SU-DHL-6 (cell line): ENCODE measurements at regions not wholly inside any gene's neighbourhood (a gene's known extent, or its start where the extent isn't known, plus 50 kb on each side); places are given as distances from the start of the nearest gene placed in this dataset.

Source experiments
- H2AFZ ChIP-seq: fragments of 200-600 bp; sonication (generic); 2 replicates; pipeline ENCODE4 v1.6.1; 2014; ENCODE audit warnings: low read depth, mild to moderate bottlenecking, moderate library complexity, mixed read lengths, antibody characterized with exemption, low read length; ENCODE audit not compliant: severe bottlenecking
- H3F3A ChIP-seq: fragments of 200-600 bp; shearing (Covaris generic); 2 replicates; pipeline ENCODE4 v1.6.0; 2016; ENCODE audit warnings: antibody characterized with exemption, mild to moderate bottlenecking; ENCODE audit not compliant: insufficient read depth
- H3K27ac ChIP-seq: fragments of 200-600 bp; sonication (generic); 2 replicates; pipeline ENCODE4 v1.5.1; 2016; ENCODE audit warnings: low read depth, mild to moderate bottlenecking, low read length, moderate library complexity, mixed read lengths
- H3K27me3 ChIP-seq: fragments of 200-600 bp; sonication (generic), shearing (Covaris generic); 2 replicates; pipeline ENCODE4 v1.6.0; 2014; ENCODE audit warnings: mild to moderate bottlenecking, low read length
- H3K36me3 ChIP-seq: fragments of 200-600 bp; sonication (generic); 2 replicates; pipeline ENCODE4 v1.6.1; 2014; ENCODE audit warnings: mild to moderate bottlenecking, low read length, mixed read lengths
- H3K4me2 ChIP-seq: fragments of 300-600, 200-600 bp; shearing (Covaris generic), sonication (generic); 2 replicates; pipeline ENCODE4 v1.6.0; 2014; ENCODE audit warnings: low read length, low read depth, mild to moderate bottlenecking; ENCODE audit not compliant: poor library complexity, severe bottlenecking
- H3K4me3 ChIP-seq: fragments of 200-600 bp; sonication (generic); 2 replicates; pipeline ENCODE4 v1.5.1; 2014; ENCODE audit warnings: antibody characterized with exemption, low read length, mild to moderate bottlenecking, mixed read lengths; ENCODE audit not compliant: insufficient read depth, poor library complexity, severe bottlenecking
- H3K79me2 ChIP-seq: fragments of 200-600 bp; sonication (generic); 2 replicates; pipeline ENCODE4 v1.6.1; 2014; ENCODE audit warnings: mild to moderate bottlenecking, low read length, moderate library complexity; ENCODE audit not compliant: insufficient read depth
- H3K9ac ChIP-seq: fragments of 200-600 bp; sonication (generic); 2 replicates; pipeline ENCODE4 v1.7.0; 2014; ENCODE audit warnings: mild to moderate bottlenecking, low read length
- H3K9me2 ChIP-seq: fragments of 200-600 bp; sonication (generic); replicated peaks from 2 replicates; pipeline ENCODE4 v1.6.1; 2014; ENCODE audit warnings: low read length; ENCODE audit not compliant: insufficient read depth
- H3K9me3 ChIP-seq: fragments of 200-600 bp; sonication (generic); 2 replicates; pipeline ENCODE4 v1.6.1; 2014; ENCODE audit warnings: low read length, mixed read lengths; ENCODE audit not compliant: insufficient read depth
- H4K20me1 ChIP-seq: fragments of 200-600 bp; sonication (generic); 2 replicates; pipeline ENCODE4 v1.6.1; 2014; ENCODE audit warnings: low read depth, mild to moderate bottlenecking, antibody characterized with exemption, low read length, moderate library complexity, mixed read lengths
- CTCF ChIP-seq: fragments of 200-600 bp; sonication (generic); IDR thresholded peaks from one replicate; pipeline ENCODE4 v1.5.1; 2017; ENCODE audit warnings: antibody characterized with exemption, mild to moderate bottlenecking, low read length, moderate library complexity; ENCODE audit not compliant: insufficient read depth, poor library complexity, severe bottlenecking
- EZH2phosphoT487 ChIP-seq: fragments of 200-600 bp; sonication (generic), shearing (Covaris generic); conservative IDR thresholded peaks from 2 replicates; pipeline ENCODE4 v1.6.1; 2018; ENCODE audit warnings: mild to moderate bottlenecking, antibody characterized with exemption, low read length, moderate library complexity, mixed read lengths

DNA sequence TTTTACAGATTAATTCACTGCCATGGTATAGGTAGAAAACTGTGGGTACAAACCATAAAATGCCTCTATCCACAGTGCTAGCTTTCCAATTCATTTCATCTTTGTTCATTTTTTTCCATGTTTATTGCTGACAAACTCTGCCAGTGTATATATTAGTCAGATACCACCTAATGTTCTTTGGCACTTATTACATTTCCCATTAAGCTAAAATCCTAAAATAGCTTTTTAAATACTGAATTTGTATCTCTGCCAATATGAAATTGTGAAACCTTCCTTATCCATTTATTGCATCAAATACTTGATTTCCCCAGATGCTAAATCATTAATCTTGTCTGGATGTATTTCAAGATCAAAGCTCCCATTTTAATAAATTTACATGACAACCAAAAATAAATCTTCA lies 150.1 kb upstream of the FSCB start:
- Histone ChIP-seq H3K36me3 (no peaks in the 10 kb centered on the region), H4K20me1 (no peaks in the 10 kb centered on the region), H3K79me2 (no peaks in the 10 kb centered on the region), H3K4me2 (no peak overlapping the region), H2AFZ (no peak overlapping the region), H3K9ac (no peak overlapping the region), H3K4me3 (no peak overlapping the region), H3K27ac (no peak overlapping the region), H3K9me3 (no peaks in the 10 kb centered on the region), H3K9me2 (no peaks in the 10 kb centered on the region), H3K27me3 (no peaks in the 10 kb centered on the region), H3F3A (no peaks in the 10 kb centered on the region)
- TF ChIP-seq CTCF (no peak), EZH2phosphoT487 (no peak)

DNA sequence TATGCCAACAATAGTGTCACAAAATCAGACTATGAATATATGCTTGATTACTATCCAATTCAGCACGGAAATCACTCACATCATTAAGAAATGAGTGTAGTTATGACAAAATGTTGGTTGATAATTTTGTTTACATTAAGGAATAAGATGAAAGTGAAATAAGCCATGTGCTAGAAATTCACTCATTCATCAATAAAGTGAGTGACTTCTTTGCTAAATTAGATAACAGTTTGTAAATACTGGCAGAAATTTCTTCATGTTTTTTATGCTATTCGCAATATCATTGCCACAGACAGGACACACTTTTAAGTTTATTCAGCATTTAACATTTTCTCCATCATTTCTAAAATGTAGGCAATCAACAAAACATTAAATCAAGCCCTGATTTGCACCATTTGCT lies 147.5 kb upstream of the FSCB start:
- Histone ChIP-seq H3K36me3 (no peaks in the 10 kb centered on the region), H3K9ac (no peak overlapping the region), H3K9me2 (no peaks in the 10 kb centered on the region), H3K27me3 (no peaks in the 10 kb centered on the region), H2AFZ (no peak overlapping the region), H3K4me2 (no peak overlapping the region), H3K79me2 (no peaks in the 10 kb centered on the region), H3K9me3 (no peaks in the 10 kb centered on the region), H3F3A (no peaks in the 10 kb centered on the region), H3K4me3 (no peak overlapping the region), H3K27ac (no peak overlapping the region), H4K20me1 (no peaks in the 10 kb centered on the region)
- TF ChIP-seq EZH2phosphoT487 = no peak
- no peak for TF ChIP-seq CTCF

- H3K9ac ChIP-seq = no peak overlapping the region
- no peaks in the 10 kb centered on the region for H3K79me2 ChIP-seq
- H3K9me3 ChIP-seq = no peaks in the 10 kb centered on the region
- no peak overlapping the region for H3K27ac ChIP-seq
- H3K4me3 ChIP-seq = no peak overlapping the region
- TF ChIP-seq CTCF = no peak
- no peak for TF ChIP-seq EZH2phosphoT487
- no peak overlapping the region for H2AFZ ChIP-seq
- no peaks in the 10 kb centered on the region for H4K20me1 ChIP-seq
- no peaks in the 10 kb centered on the region for H3K9me2 ChIP-seq
- H3K36me3 ChIP-seq = no peaks in the 10 kb centered on the region
- no peaks in the 10 kb centered on the region for H3K27me3 ChIP-seq
- no peaks in the 10 kb centered on the region for H3F3A ChIP-seq
- H3K4me2 ChIP-seq = no peak overlapping the region
Observed at GRCh38 chr14:44653641-44654040, 146.6 kb upstream of the FSCB start.

- Histone ChIP-seq H3F3A (no peaks in the 10 kb centered on the region), H3K4me2 (no peak overlapping the region), H3K27ac (no peak overlapping the region), H4K20me1 (no peaks in the 10 kb centered on the region), H3K4me3 (no peak overlapping the region), H3K27me3 (no peaks in the 10 kb centered on the region), H3K9ac (no peak overlapping the region), H3K9me3 (no peaks in the 10 kb centered on the region), H2AFZ (no peak overlapping the region), H3K36me3 (no peaks in the 10 kb centered on the region), H3K79me2 (no peaks in the 10 kb centered on the region), H3K9me2 (no peaks in the 10 kb centered on the region)
- TF ChIP-seq EZH2phosphoT487 (no peak), CTCF (no peak)
Observed at GRCh38 chr14:44652640-44653039, 145.6 kb upstream of the FSCB start.
